ENCODE measurements at regions not wholly inside any gene's neighbourhood (a gene's known extent, or its start where the extent isn't known, plus 50 kb on each side); places are given as distances from the start of the nearest gene placed in this dataset.
"Not testable (repeated sequence)": the region's sequence is repeated elsewhere in the genome, so short reads cannot be mapped to it uniquely, and the experiment has no call there.

- no peaks in the 10 kb centered on the region for H3K79me2 ChIP-seq (ENCODE audit: low read depth)
- no peak overlapping the region for H2AFZ ChIP-seq (replicated peaks)
- no peak overlapping the region for H3K9ac ChIP-seq
- Mint-ChIP-seq H3K27ac (no peak overlapping the region), H3K4me3 (no peak overlapping the region), H3K27me3 (ENCODE audit: insufficient read depth, low read depth) (no peaks in the 10 kb centered on the region), H3K4me1 (peaks cover 3% of the 10 kb centered on the region), H3K9me3 (no peaks in the 10 kb centered on the region), H3K36me3 (no peaks in the 10 kb centered on the region)
- TF ChIP-seq CTCF (IDR thresholded peaks at IDR 0.05) (no peak), EZH2phosphoT487 (IDR thresholded peaks at IDR 0.05) (no peak), EZH2 (IDR thresholded peaks at IDR 0.05) (no peak)
- H3K4me1 ChIP-seq, result no peaks in the 10 kb centered on the region
- no peaks in the 10 kb centered on the region for H3K36me3 ChIP-seq
- no peaks in the 10 kb centered on the region for H3K27me3 ChIP-seq
- no peak overlapping the region for H3K4me2 ChIP-seq
- H3K9me3 ChIP-seq (ENCODE audit: low read depth), result no peaks in the 10 kb centered on the region
- H3K4me3 ChIP-seq, result no peak overlapping the region
- H4K20me1 ChIP-seq (ENCODE audit: low read depth), result no peaks in the 10 kb centered on the region
- no peak overlapping the region for H3K27ac ChIP-seq
- DNase-seq (ENCODE audit: low spot score), result no peak
- no peaks in the 10 kb centered on the region for H3F3A ChIP-seq (ENCODE audit: low read depth)
Observed at GRCh38 chr6:23784301-23784919, 341.6 kb upstream of the NRSN1 start.

GRCh38 chr6:23790756-23791155, 335.3 kb upstream of the NRSN1 start:
- Histone ChIP-seq H3K4me2 (no peak overlapping the region), H3K36me3 (no peaks in the 10 kb centered on the region), H3K9ac (no peak overlapping the region), H3K9me3 (ENCODE audit: low read depth) (no peaks in the 10 kb centered on the region), H3K79me2 (ENCODE audit: low read depth) (no peaks in the 10 kb centered on the region), H3K4me3 (no peak overlapping the region), H3K4me1 (peaks cover 16% of the 10 kb centered on the region), H2AFZ (replicated peaks) (no peak overlapping the region), H3K27me3 (no peaks in the 10 kb centered on the region), H4K20me1 (ENCODE audit: low read depth) (no peaks in the 10 kb centered on the region), H3F3A (ENCODE audit: low read depth) (no peaks in the 10 kb centered on the region), H3K27ac (no peak overlapping the region)
- H3K9me3 Mint-ChIP-seq, result peaks cover 2% of the 10 kb centered on the region
- peaks cover 5% of the 10 kb centered on the region for H3K4me1 Mint-ChIP-seq
- TF ChIP-seq CTCF (IDR thresholded peaks at IDR 0.05) (no peak), EZH2 (IDR thresholded peaks at IDR 0.05) (no peak), EZH2phosphoT487 (IDR thresholded peaks at IDR 0.05) (no peak)
- DNase-seq (ENCODE audit: low spot score), result no peak
- no peak overlapping the region for H3K4me3 Mint-ChIP-seq
- no peaks in the 10 kb centered on the region for H3K27me3 Mint-ChIP-seq (ENCODE audit: insufficient read depth, low read depth)
- no peak overlapping the region for H3K27ac Mint-ChIP-seq
- no peaks in the 10 kb centered on the region for H3K36me3 Mint-ChIP-seq

GRCh38 chr6:23797041-23797440, 329.0 kb upstream of the NRSN1 start:
- H3K36me3 Mint-ChIP-seq, result no peaks in the 10 kb centered on the region
- no peaks in the 10 kb centered on the region for H3K27me3 ChIP-seq
- no peaks in the 10 kb centered on the region for H3K4me1 Mint-ChIP-seq

GRCh38 chr6:23804289-23804688, 321.7 kb upstream of the NRSN1 start:
- H3K27ac ChIP-seq; H3K9me3 ChIP-seq (ENCODE audit: low read depth); H3K79me2 ChIP-seq (ENCODE audit: low read depth); H3F3A ChIP-seq (ENCODE audit: low read depth); H3K9me3 Mint-ChIP-seq; H3K36me3 ChIP-seq; H2AFZ ChIP-seq (replicated peaks); DNase-seq (ENCODE audit: low spot score); H3K36me3 Mint-ChIP-seq; H4K20me1 ChIP-seq (ENCODE audit: low read depth); H3K27me3 ChIP-seq; H3K4me1 Mint-ChIP-seq; H3K27ac Mint-ChIP-seq; H3K4me3 Mint-ChIP-seq; H3K4me2 ChIP-seq; H3K27me3 Mint-ChIP-seq (ENCODE audit: insufficient read depth, low read depth); H3K4me3 ChIP-seq; H3K4me1 ChIP-seq; H3K9ac ChIP-seq: not testable (repeated sequence)

More at GRCh38 chr6:23797041-23797440, 329.0 kb upstream of the NRSN1 start:
- DNase-seq (ENCODE audit: low spot score), result no peak
- Histone ChIP-seq H3K36me3 (no peaks in the 10 kb centered on the region), H3K4me1 (peaks cover 8% of the 10 kb centered on the region), H3K27ac (no peak overlapping the region), H3K9ac (no peak overlapping the region), H2AFZ (replicated peaks) (no peak overlapping the region), H3K4me3 (no peak overlapping the region), H4K20me1 (ENCODE audit: low read depth) (no peaks in the 10 kb centered on the region), H3F3A (ENCODE audit: low read depth) (no peaks in the 10 kb centered on the region), H3K9me3 (ENCODE audit: low read depth) (no peaks in the 10 kb centered on the region), H3K4me2 (no peak overlapping the region), H3K79me2 (ENCODE audit: low read depth) (no peaks in the 10 kb centered on the region)
- no peak for TF ChIP-seq CTCF (IDR thresholded peaks at IDR 0.05)
- TF ChIP-seq EZH2phosphoT487 (IDR thresholded peaks at IDR 0.05), result no peak
- no peak for TF ChIP-seq EZH2 (IDR thresholded peaks at IDR 0.05)
- Mint-ChIP-seq H3K27ac (no peak overlapping the region), H3K27me3 (ENCODE audit: insufficient read depth, low read depth) (no peaks in the 10 kb centered on the region), H3K4me3 (no peak overlapping the region), H3K9me3 (peaks cover 2% of the 10 kb centered on the region)

GRCh38 chr6:23821141-23821540, 304.9 kb upstream of the NRSN1 start:
- not testable (repeated sequence) for H2AFZ ChIP-seq (replicated peaks)

More at GRCh38 chr6:23821141-23821540, 304.9 kb upstream of the NRSN1 start:
- H3K79me2 ChIP-seq (ENCODE audit: low read depth); H3K27me3 ChIP-seq; H3K4me3 ChIP-seq; H3K27me3 Mint-ChIP-seq (ENCODE audit: insufficient read depth, low read depth); H4K20me1 ChIP-seq (ENCODE audit: low read depth); H3F3A ChIP-seq (ENCODE audit: low read depth); DNase-seq (ENCODE audit: low spot score); H3K9me3 ChIP-seq (ENCODE audit: low read depth); H3K4me2 ChIP-seq; H3K4me3 Mint-ChIP-seq; H3K9ac ChIP-seq; H3K4me1 ChIP-seq; H3K36me3 Mint-ChIP-seq; H3K27ac ChIP-seq; H3K36me3 ChIP-seq; H3K27ac Mint-ChIP-seq: not testable (repeated sequence)
- Mint-ChIP-seq H3K4me1 (peaks cover 16% of the 10 kb centered on the region), H3K9me3 (peaks cover 11% of the 10 kb centered on the region)

All from neural progenitor cell (in vitro differentiated cells).